ENCODE measurements at regions not wholly inside any gene's neighbourhood (a gene's known extent, or its start where the extent isn't known, plus 50 kb on each side); places are given as distances from the start of the nearest gene placed in this dataset.

DNA sequence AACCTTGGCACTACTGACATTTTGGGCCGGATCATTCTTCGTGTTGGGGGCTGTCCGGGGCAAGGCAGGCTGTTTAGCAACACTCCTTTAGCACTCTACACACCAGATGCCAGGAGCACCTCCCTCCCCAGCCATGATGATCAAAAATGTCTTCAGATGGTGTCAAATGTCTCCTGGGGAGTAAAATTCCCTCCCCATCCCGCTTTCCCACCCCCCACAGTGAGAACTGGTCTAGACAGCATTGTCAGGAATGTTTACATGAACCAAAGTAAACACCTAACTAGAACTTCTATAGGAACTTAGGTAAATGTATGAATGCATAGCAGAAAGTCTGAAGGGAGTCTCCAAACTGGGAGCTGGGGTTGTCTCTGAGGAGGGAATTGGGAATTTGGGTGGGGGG, 70.0 kb upstream of the TOP1 start:
- Histone ChIP-seq H3K9me1 (ENCODE audit: control insufficient read depth, insufficient read depth, low read length) (no peaks in the 10 kb centered on the region), H3K4me1 (replicated peaks in 1 of 2; ENCODE audit: control insufficient read depth in 2 of 2, insufficient read depth in 2 of 2, low read length in 2 of 2) (peaks cover 0 to 4% of the 10 kb centered on the region in 2 experiments; a peak in 1 of 5 replicates), H3K79me2 (ENCODE audit: control insufficient read depth, insufficient read depth, low read length) (no peaks in the 10 kb centered on the region), H3K9me3 (replicated peaks; ENCODE audit: control insufficient read depth, insufficient read depth, low read depth, low read length) (no peaks in the 10 kb centered on the region), H3K4me2 (ENCODE audit: insufficient read depth, low read length) (no peak overlapping the region), H2AFZ (ENCODE audit: low read depth, low read length) (no peak overlapping the region), H4K20me1 (replicated peaks; ENCODE audit: control insufficient read depth, insufficient read depth, low read length) (0 out of 2 replicates have a peak, but pooled peaks cover 6% of the 10 kb centered on the region), H3K36me3 (ENCODE audit: control insufficient read depth, insufficient read depth, low read length) (no peaks in the 10 kb centered on the region), H3K9ac (ENCODE audit: insufficient read depth in 1 of 2, low read depth in 2 of 2, low read length in 2 of 2) (no peak overlapping the region), H3K27me3 (ENCODE audit: control insufficient read depth in 2 of 2, insufficient read depth in 2 of 2, low read length in 2 of 2) (peaks cover 12 to 43% of the 10 kb centered on the region in 2 experiments; a peak in 3 of 5 replicates), H3K27ac (ENCODE audit: extremely low read depth, low read depth, low read length) (no peak overlapping the region), H3K4me3 (no peak overlapping the region)
- ATAC-seq (no peak), DNase-seq (ENCODE audit: extremely low read depth in 1 of 4, low spot score in 3 of 4) (no peak), FAIRE-seq (no peak)
- ChIA-PET CTCF (ENCODE audit: low intra/inter-chr PET ratio) (no interaction called here), POLR2A (no interaction called here)
- 0% methylated on average over 4 of the region's 4 CpGs for WGBS (ENCODE audit: insufficient coverage, low coverage, missing lambda C conversion rate)
- intact Hi-C loops (cut with micrococcal nuclease) (no loop called here), in situ Hi-C loops (cut with MboI) (no loop called here)
- no TSS peak for BruUV-seq (replicated peaks)
- TF ChIP-seq DNMT1 (IDR thresholded peaks at IDR 0.05) (no peak), ZNF639 (CRISPR knock-in tag; conservative IDR thresholded peaks at IDR 0.05 in 1 of 2, IDR thresholded peaks at IDR 0.05 in 1 of 2) (no peak), ZBTB12 (CRISPR knock-in tag; IDR thresholded peaks at IDR 0.05) (no peak), HDAC8 (tag; IDR thresholded peaks at IDR 0.05) (no peak), HNRNPH1 (optimal IDR thresholded peaks at IDR 0.05; ENCODE audit: low read depth, low read length) (no peak), ZC3H8 (IDR thresholded peaks at IDR 0.05) (no peak), RBBP5 (IDR thresholded peaks at IDR 0.05; ENCODE audit: borderline replicate concordance, insufficient read depth, low read length, poor library complexity, severe bottlenecking) (no peak), HNRNPL (IDR thresholded peaks at IDR 0.05; ENCODE audit: low read depth, low read length) (no peak), KDM1A (IDR thresholded peaks at IDR 0.05) (no peak)
- TF ChIP-seq, protein P1, sequence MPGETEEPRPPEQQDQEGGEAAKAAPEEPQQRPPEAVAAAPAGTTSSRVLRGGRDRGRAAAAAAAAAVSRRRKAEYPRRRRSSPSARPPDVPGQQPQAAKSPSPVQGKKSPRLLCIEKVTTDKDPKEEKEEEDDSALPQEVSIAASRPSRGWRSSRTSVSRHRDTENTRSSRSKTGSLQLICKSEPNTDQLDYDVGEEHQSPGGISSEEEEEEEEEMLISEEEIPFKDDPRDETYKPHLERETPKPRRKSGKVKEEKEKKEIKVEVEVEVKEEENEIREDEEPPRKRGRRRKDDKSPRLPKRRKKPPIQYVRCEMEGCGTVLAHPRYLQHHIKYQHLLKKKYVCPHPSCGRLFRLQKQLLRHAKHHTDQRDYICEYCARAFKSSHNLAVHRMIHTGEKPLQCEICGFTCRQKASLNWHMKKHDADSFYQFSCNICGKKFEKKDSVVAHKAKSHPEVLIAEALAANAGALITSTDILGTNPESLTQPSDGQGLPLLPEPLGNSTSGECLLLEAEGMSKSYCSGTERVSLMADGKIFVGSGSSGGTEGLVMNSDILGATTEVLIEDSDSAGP (CRISPR knock-in tag; IDR thresholded peaks at IDR 0.05), result no peak

Data from K562 (cell line).